ENCODE measurements at regions not wholly inside any gene's neighbourhood (a gene's known extent, or its start where the extent isn't known, plus 50 kb on each side); places are given as distances from the start of the nearest gene placed in this dataset.

- no peak for TF ChIP-seq REST (IDR thresholded peaks at IDR 0.05; ENCODE audit: unreplicated experiment)
- TF ChIP-seq ETS1 (IDR thresholded peaks at IDR 0.05), result no peak
- TF ChIP-seq POLR2AphosphoS5 (IDR thresholded peaks at IDR 0.05; ENCODE audit: low read depth), result no peak
- no peak for TF ChIP-seq ZNF114 (CRISPR knock-in tag; IDR thresholded peaks at IDR 0.05)
- no peak for TF ChIP-seq STAT1 (IDR thresholded peaks at IDR 0.05; ENCODE audit: unreplicated experiment)
- TF ChIP-seq ZNF331 (CRISPR knock-in tag; IDR thresholded peaks at IDR 0.05; ENCODE audit: low read depth), result no peak
- no peak for TF ChIP-seq EZH2 (IDR thresholded peaks at IDR 0.05; ENCODE audit: low read depth, unreplicated experiment)
- TF ChIP-seq JUNB (IDR thresholded peaks at IDR 0.05; ENCODE audit: unreplicated experiment), result no peak
- no peak for TF ChIP-seq NANOG (IDR thresholded peaks at IDR 0.05; ENCODE audit: borderline replicate concordance)
- no peak for TF ChIP-seq CTCF (conservative IDR thresholded peaks at IDR 0.05; ENCODE audit: low read depth in 2 of 2)
Observed at GRCh38 chr17:13761038-13761603, 159.4 kb upstream of the HS3ST3A1 start (continued).

- no peak overlapping the region for H3K4me3 Mint-ChIP-seq
- Histone ChIP-seq H3K4me1 (ENCODE audit: insufficient read depth) (no peaks in the 10 kb centered on the region), H2AFZ (no peak overlapping the region), H3K27me3 (ENCODE audit: insufficient read depth) (no peaks in the 10 kb centered on the region), H3K36me3 (ENCODE audit: insufficient read depth) (no peaks in the 10 kb centered on the region), H3K4me2 (no peak overlapping the region), H3K27ac (ENCODE audit: low read depth) (no peak overlapping the region), H3K79me2 (replicated peaks; ENCODE audit: insufficient read depth) (no peaks in the 10 kb centered on the region), H3F3A (replicated peaks; ENCODE audit: low read depth) (no peaks in the 10 kb centered on the region), H3K9me2 (ENCODE audit: insufficient read depth) (0 out of 2 replicates have a peak, but pooled peaks cover 2% of the 10 kb centered on the region), H3K4me3 (no peak overlapping the region), H4K20me1 (replicated peaks; ENCODE audit: insufficient read depth) (no peaks in the 10 kb centered on the region)
- no peak for DNase-seq (ENCODE audit: low spot score)
- H3K4me1 Mint-ChIP-seq, result no peaks in the 10 kb centered on the region
- no peak overlapping the region for H3K27ac Mint-ChIP-seq
- no peaks in the 10 kb centered on the region for H3K27me3 Mint-ChIP-seq (ENCODE audit: insufficient read depth, low read depth, poor library complexity)
- peaks cover 17% of the 10 kb centered on the region for H3K36me3 Mint-ChIP-seq (ENCODE audit: low read depth)
- TF ChIP-seq ZNF331 (CRISPR knock-in tag; IDR thresholded peaks at IDR 0.05; ENCODE audit: low read depth) (no peak), NANOG (IDR thresholded peaks at IDR 0.05; ENCODE audit: borderline replicate concordance) (no peak), POLR2AphosphoS5 (IDR thresholded peaks at IDR 0.05; ENCODE audit: low read depth) (no peak), ETS1 (IDR thresholded peaks at IDR 0.05) (no peak), REST (IDR thresholded peaks at IDR 0.05; ENCODE audit: unreplicated experiment) (no peak), JUNB (IDR thresholded peaks at IDR 0.05; ENCODE audit: unreplicated experiment) (no peak), EZH2phosphoT487 (IDR thresholded peaks at IDR 0.05; ENCODE audit: unreplicated experiment) (no peak), CTCF (conservative IDR thresholded peaks at IDR 0.05; ENCODE audit: low read depth in 2 of 2) (no peak), ZNF114 (CRISPR knock-in tag; IDR thresholded peaks at IDR 0.05) (no peak)
- peaks cover 24% of the 10 kb centered on the region for H3K9me3 Mint-ChIP-seq
- ATAC-seq, result no peak
Observed at GRCh38 chr17:13765701-13766100, 164.0 kb upstream of the HS3ST3A1 start.

Data from GM23338 (cell line).